Stimulated activated CD4-positive, alpha-beta T cell treated with anti-CD3 and anti-CD28 coated beads, Interleukin-12 subunit alpha, Interleukin-12 subunit beta, amount 100 ng/mL, for 48 hours (primary cell): ENCODE measurements at regions not wholly inside any gene's neighbourhood (a gene's known extent, or its start where the extent isn't known, plus 50 kb on each side); places are given as distances from the start of the nearest gene placed in this dataset.
"Not testable (repeated sequence)": the region's sequence is repeated elsewhere in the genome, so short reads cannot be mapped to it uniquely, and the experiment has no call there.

ENCODE experiments used
- DNase-seq, 3 donors: peaks; one replicate each; pipeline ENCODE4 v3.0.0-alpha.2; 2020; ENCODE audit warnings: low read depth in 2 of 3, low spot score in 1 of 3

GRCh38 chr2:194077366-194077765 is 1579.7 kb upstream of the SLC39A10 start:
- DNase-seq: no peak

GRCh38 chr2:194062401-194062800 is 1594.6 kb upstream of the SLC39A10 start:
- DNase-seq: no peak

- no peak for DNase-seq
Measured at GRCh38 chr2:194060269-194060668, 1596.8 kb upstream of the SLC39A10 start.

GRCh38 chr2:194054313-194054712 is 1602.7 kb upstream of the SLC39A10 start:
- no peak for DNase-seq

GRCh38 chr2:194044321-194044720 is 1612.7 kb upstream of the SLC39A10 start:
- DNase-seq: no peak

GRCh38 chr2:194021130-194021529 is 1635.9 kb upstream of the SLC39A10 start:
- DNase-seq: not testable (repeated sequence)

GRCh38 chr2:194020155-194020554 is 1636.9 kb upstream of the SLC39A10 start:
- DNase-seq: no peak

GRCh38 chr2:194015751-194016150 is 1641.3 kb upstream of the SLC39A10 start:
- no peak for DNase-seq

- no peak for DNase-seq
Measured at GRCh38 chr2:194014639-194015038, 1642.4 kb upstream of the SLC39A10 start.

GRCh38 chr2:194004590-194005206 is 1652.3 kb upstream of the SLC39A10 start:
- DNase-seq: no peak

- DNase-seq: no peak
Measured at GRCh38 chr2:194003911-194004310, 1653.1 kb upstream of the SLC39A10 start.

- no peak for DNase-seq
Measured at GRCh38 chr2:194002699-194003368, 1654.2 kb upstream of the SLC39A10 start.

- DNase-seq: no peak
Measured at GRCh38 chr2:193990868-193991267, 1666.2 kb upstream of the SLC39A10 start.

- DNase-seq: no peak
Measured at GRCh38 chr2:193989645-193990044, 1667.4 kb upstream of the SLC39A10 start.

GRCh38 chr2:193988784-193989183 is 1668.2 kb upstream of the SLC39A10 start:
- no peak for DNase-seq

- no peak for DNase-seq
Measured at GRCh38 chr2:193985272-193985671, 1671.8 kb upstream of the SLC39A10 start.

GRCh38 chr2:193980599-193980998 is 1676.4 kb upstream of the SLC39A10 start:
- no peak for DNase-seq

GRCh38 chr2:193973781-193974180 is 1683.2 kb upstream of the SLC39A10 start:
- no peak for DNase-seq

- DNase-seq: no peak
Measured at GRCh38 chr2:193966590-193966989, 1690.4 kb upstream of the SLC39A10 start.

GRCh38 chr2:193965263-193965662 is 1691.8 kb upstream of the SLC39A10 start:
- no peak for DNase-seq

GRCh38 chr2:193963472-193964119 is 1693.4 kb upstream of the SLC39A10 start:
- DNase-seq: peak in 1 of 3 donors; percentile 1

- no peak for DNase-seq
Measured at GRCh38 chr2:193946806-193947205, 1710.2 kb upstream of the SLC39A10 start.
